ENCODE measurements at regions not wholly inside any gene's neighbourhood (a gene's known extent, or its start where the extent isn't known, plus 50 kb on each side); places are given as distances from the start of the nearest gene placed in this dataset.

DNA sequence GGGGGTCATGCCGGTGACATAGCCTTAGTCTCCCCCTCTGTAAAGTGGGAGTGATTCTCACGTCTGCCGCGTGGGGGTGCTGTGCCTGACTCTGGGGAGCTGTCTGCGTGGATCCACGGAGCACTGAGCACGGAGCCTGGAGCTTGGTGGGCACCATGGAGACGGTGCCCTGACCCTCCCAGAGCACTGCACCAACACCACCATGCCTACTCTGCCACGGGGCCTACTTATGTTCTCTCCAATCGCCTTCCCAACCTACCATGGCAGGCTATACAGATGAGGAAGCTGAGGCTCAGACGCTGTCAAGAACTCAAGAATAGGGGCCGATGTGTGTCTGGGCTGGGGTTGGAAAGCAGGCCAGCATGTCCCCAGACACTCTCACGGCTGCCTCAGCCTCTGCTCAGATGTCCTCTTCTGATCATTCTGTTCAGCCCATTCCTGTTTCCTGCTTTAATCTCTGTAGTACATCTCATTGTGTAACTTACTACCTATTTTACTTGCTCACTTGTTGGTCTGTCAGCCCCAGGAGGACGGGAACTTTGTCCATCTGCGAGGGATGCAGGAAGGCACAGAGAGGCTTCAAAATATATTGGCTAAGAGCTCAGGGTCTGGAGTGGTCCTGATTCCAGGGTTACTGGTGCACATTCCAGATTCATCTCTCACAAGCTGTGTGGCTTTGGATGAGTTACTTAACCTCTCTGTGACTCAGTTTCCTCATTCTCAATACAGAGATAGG is 168.1 kb upstream of the HS6ST1 start:
- Histone ChIP-seq H3K36me3 (no peaks in the 10 kb centered on the region), H3K27me3 (no peaks in the 10 kb centered on the region), H3K9me3 (peaks cover 0 to 2% (median 0%) of the 10 kb centered on the region in 4 donors), H3K4me1 (peaks cover 0 to 6% (median 0%) of the 10 kb centered on the region in 4 donors), H3K4me3 (no peak overlapping the region), H3K27ac (no peak overlapping the region)
- no peak for DNase-seq (ENCODE audit: low spot score in 2 of 2)
- TF ChIP-seq POLR2A (IDR thresholded peaks at IDR 0.05): no peak
- TF ChIP-seq CTCF (IDR thresholded peaks at IDR 0.05): no peak
- no peak for TF ChIP-seq EP300 (IDR thresholded peaks at IDR 0.05)
- WGBS, 2 donors: 86% methylated on average over 14 to 15 of the region's 15 CpGs

- no peaks in the 10 kb centered on the region for H3K27me3 ChIP-seq
- no peak overlapping the region for H3K4me3 ChIP-seq
- H3K27ac ChIP-seq: no peak overlapping the region
- H3K36me3 ChIP-seq: no peaks in the 10 kb centered on the region
- 58 to 66% methylated on average over 3 of the region's 3 CpGs for WGBS, 2 donors
- no peak for TF ChIP-seq POLR2A (IDR thresholded peaks at IDR 0.05)
- no peak for TF ChIP-seq EP300 (IDR thresholded peaks at IDR 0.05)
- TF ChIP-seq CTCF (IDR thresholded peaks at IDR 0.05): no peak
- DNase-seq (ENCODE audit: low spot score in 2 of 2): no peak
- H3K4me1 ChIP-seq: peaks cover 0 to 6% (median 0%) of the 10 kb centered on the region in 4 donors
- peaks cover 0 to 7% (median 0%) of the 10 kb centered on the region in 4 donors for H3K9me3 ChIP-seq
These were observed 169.2 kb upstream of the HS6ST1 start for GRCh38 chr2:128487650-128488387.

DNA sequence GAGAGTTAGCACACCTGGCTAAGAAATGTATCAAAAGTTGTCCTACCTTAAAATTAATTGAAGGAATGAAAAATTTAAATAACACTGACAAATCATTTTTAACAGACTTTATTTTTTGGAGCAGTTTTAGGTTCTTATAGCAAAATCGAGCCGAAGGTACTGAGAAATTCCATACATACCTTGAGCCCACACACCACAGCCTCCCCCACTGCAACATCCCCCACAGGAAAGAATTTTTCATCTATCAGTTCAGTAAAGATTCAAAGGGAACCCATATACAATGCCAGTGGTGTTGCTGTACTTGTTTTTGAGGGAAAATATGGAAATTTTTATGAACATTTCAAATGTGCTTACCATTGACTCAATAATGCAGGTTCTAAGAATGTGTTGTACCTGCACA is 169.8 kb upstream of the HS6ST1 start:
- Histone ChIP-seq H3K27me3 (no peaks in the 10 kb centered on the region), H3K27ac (no peak overlapping the region), H3K36me3 (no peaks in the 10 kb centered on the region), H3K9me3 (peaks cover 0 to 7% (median 0%) of the 10 kb centered on the region in 4 donors), H3K4me3 (no peak overlapping the region), H3K4me1 (peaks cover 0 to 6% (median 0%) of the 10 kb centered on the region in 4 donors)
- WGBS, 2 donors: 56 to 65% methylated on average over 2 of the region's 2 CpGs
- DNase-seq (ENCODE audit: low spot score in 2 of 2): no peak
- TF ChIP-seq POLR2A (IDR thresholded peaks at IDR 0.05) (no peak), EP300 (IDR thresholded peaks at IDR 0.05) (no peak), CTCF (IDR thresholded peaks at IDR 0.05) (no peak)

GRCh38 chr2:128489526-128490273 is 171.0 kb upstream of the HS6ST1 start:
- Histone ChIP-seq H3K27me3 (no peaks in the 10 kb centered on the region), H3K4me3 (no peak overlapping the region), H3K9me3 (peaks cover 0 to 7% (median 0%) of the 10 kb centered on the region in 4 donors), H3K27ac (no peak overlapping the region), H3K4me1 (peaks cover 0 to 12% (median 0%) of the 10 kb centered on the region in 4 donors), H3K36me3 (no peaks in the 10 kb centered on the region)
- TF ChIP-seq POLR2A (IDR thresholded peaks at IDR 0.05): no peak
- no peak for TF ChIP-seq CTCF (IDR thresholded peaks at IDR 0.05)
- no peak for TF ChIP-seq EP300 (IDR thresholded peaks at IDR 0.05)
- WGBS, 2 donors: 40 to 43% methylated on average over 9 of the region's 9 CpGs
- DNase-seq (ENCODE audit: low spot score in 2 of 2): no peak
